ENCODE measurements at regions not wholly inside any gene's neighbourhood (a gene's known extent, or its start where the extent isn't known, plus 50 kb on each side); places are given as distances from the start of the nearest gene placed in this dataset.

DNA sequence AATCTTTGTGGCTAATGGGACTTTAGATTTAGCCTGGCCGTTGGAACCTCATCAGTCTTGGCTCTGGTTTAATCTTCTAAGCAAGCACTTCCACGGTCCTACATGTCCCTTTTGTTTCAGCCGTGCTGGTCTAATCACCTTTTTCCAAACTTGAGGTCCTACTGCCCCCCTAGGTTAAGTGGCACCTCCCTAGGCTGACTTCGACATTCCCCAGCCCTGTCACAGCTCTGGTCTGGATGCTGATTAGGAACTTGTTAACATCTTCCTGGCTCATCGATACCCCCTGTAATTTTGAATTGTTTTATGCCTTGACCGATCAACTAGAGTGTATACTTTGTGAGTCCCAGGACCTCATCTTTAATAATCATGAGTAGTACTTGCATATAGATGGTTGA lies 56.6 kb downstream of the OTOR start:
- Histone ChIP-seq H3K4me2 (no peak overlapping the region), H4K20me1 (ENCODE audit: insufficient read depth, poor library complexity, severe bottlenecking) (no peaks in the 10 kb centered on the region), H3K9me3 (ENCODE audit: low read depth) (no peaks in the 10 kb centered on the region), H3K36me3 (replicated peaks; ENCODE audit: insufficient read depth, low read depth) (no peaks in the 10 kb centered on the region), H3K9me2 (replicated peaks; ENCODE audit: insufficient read depth) (no peaks in the 10 kb centered on the region), H3K79me2 (no peaks in the 10 kb centered on the region), H3K4me1 (ENCODE audit: insufficient read depth) (no peaks in the 10 kb centered on the region), H3K27me3 (peaks cover 17% of the 10 kb centered on the region), H3K4me3 (no peak overlapping the region), H2AFZ (no peak overlapping the region), H3K27ac (no peak overlapping the region)
- 66% methylated on average over 6 of the region's 6 CpGs for WGBS (ENCODE audit: low lambda C conversion rate, missing lambda C conversion rate)
- no peak for TF ChIP-seq EZH2phosphoT487 (IDR thresholded peaks at IDR 0.05; ENCODE audit: low read depth, severe bottlenecking, unreplicated experiment)
- DNase-seq (ENCODE audit: low spot score): no peak

- Histone ChIP-seq H3K27ac (no peak overlapping the region), H3K9me2 (replicated peaks; ENCODE audit: insufficient read depth) (no peaks in the 10 kb centered on the region), H4K20me1 (ENCODE audit: insufficient read depth, poor library complexity, severe bottlenecking) (no peaks in the 10 kb centered on the region), H2AFZ (no peak overlapping the region), H3K36me3 (replicated peaks; ENCODE audit: insufficient read depth, low read depth) (no peaks in the 10 kb centered on the region), H3K4me3 (no peak overlapping the region), H3K9me3 (ENCODE audit: low read depth) (no peaks in the 10 kb centered on the region), H3K79me2 (no peaks in the 10 kb centered on the region), H3K4me1 (ENCODE audit: insufficient read depth) (no peaks in the 10 kb centered on the region), H3K27me3 (peaks cover 11% of the 10 kb centered on the region), H3K4me2 (no peak overlapping the region)
- WGBS (ENCODE audit: low lambda C conversion rate, missing lambda C conversion rate): 62% methylated on average over 6 of the region's 6 CpGs
- no peak for DNase-seq (ENCODE audit: low spot score)
- TF ChIP-seq CTCF (IDR thresholded peaks at IDR 0.05; ENCODE audit: poor library complexity) (no peak), EZH2 (IDR thresholded peaks at IDR 0.05; ENCODE audit: borderline replicate concordance) (no peak), EZH2phosphoT487 (IDR thresholded peaks at IDR 0.05; ENCODE audit: low read depth, severe bottlenecking, unreplicated experiment) (no peak)
Observed at GRCh38 chr20:16806061-16806460, 57.9 kb downstream of the OTOR start.

GRCh38 chr20:16806886-16807285 lies 58.7 kb downstream of the OTOR start:
- Histone ChIP-seq H3K79me2 (no peaks in the 10 kb centered on the region), H2AFZ (no peak overlapping the region), H3K9me3 (ENCODE audit: low read depth) (no peaks in the 10 kb centered on the region), H3K4me3 (no peak overlapping the region), H4K20me1 (ENCODE audit: insufficient read depth, poor library complexity, severe bottlenecking) (no peaks in the 10 kb centered on the region), H3K27ac (no peak overlapping the region), H3K4me2 (no peak overlapping the region), H3K36me3 (replicated peaks; ENCODE audit: insufficient read depth, low read depth) (no peaks in the 10 kb centered on the region), H3K4me1 (ENCODE audit: insufficient read depth) (no peaks in the 10 kb centered on the region), H3K27me3 (peaks cover 11% of the 10 kb centered on the region), H3K9me2 (replicated peaks; ENCODE audit: insufficient read depth) (no peaks in the 10 kb centered on the region)
- WGBS (ENCODE audit: low lambda C conversion rate, missing lambda C conversion rate): 65% methylated on average over 7 of the region's 7 CpGs
- DNase-seq (ENCODE audit: low spot score): no peak
- no peak for TF ChIP-seq CTCF (IDR thresholded peaks at IDR 0.05; ENCODE audit: poor library complexity)
- TF ChIP-seq EZH2 (IDR thresholded peaks at IDR 0.05; ENCODE audit: borderline replicate concordance): no peak
- TF ChIP-seq EZH2phosphoT487 (IDR thresholded peaks at IDR 0.05; ENCODE audit: low read depth, severe bottlenecking, unreplicated experiment): no peak

DNA sequence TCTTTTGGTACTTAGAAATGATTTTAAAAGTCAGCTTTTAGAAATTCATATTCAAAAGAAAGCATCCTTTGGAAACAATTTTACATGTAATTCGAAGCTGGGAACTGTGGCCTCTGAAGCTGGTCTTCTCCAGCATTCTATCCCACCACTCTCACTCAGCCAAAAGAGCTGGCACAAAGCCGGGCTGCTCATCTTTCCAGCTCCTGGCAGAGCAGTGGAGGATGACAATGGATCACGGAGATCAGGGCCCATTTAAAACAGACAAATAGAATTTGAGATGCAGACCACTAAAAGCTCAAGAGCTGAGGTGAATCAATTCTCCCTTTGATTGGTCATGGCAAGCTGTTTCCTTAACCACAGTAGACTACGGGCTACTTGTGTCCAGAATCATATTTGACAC lies 60.6 kb downstream of the OTOR start:
- Histone ChIP-seq H3K36me3 (replicated peaks; ENCODE audit: insufficient read depth, low read depth) (no peaks in the 10 kb centered on the region), H3K27ac (no peak overlapping the region), H3K27me3 (peaks cover 8% of the 10 kb centered on the region), H3K9me2 (replicated peaks; ENCODE audit: insufficient read depth) (no peaks in the 10 kb centered on the region), H3K4me3 (no peak overlapping the region), H3K4me1 (ENCODE audit: insufficient read depth) (no peaks in the 10 kb centered on the region), H4K20me1 (ENCODE audit: insufficient read depth, poor library complexity, severe bottlenecking) (no peaks in the 10 kb centered on the region), H3K79me2 (no peaks in the 10 kb centered on the region), H3K4me2 (no peak overlapping the region), H3K9me3 (ENCODE audit: low read depth) (no peaks in the 10 kb centered on the region), H2AFZ (no peak overlapping the region)
- TF ChIP-seq CTCF (IDR thresholded peaks at IDR 0.05; ENCODE audit: poor library complexity) (no peak), EZH2 (IDR thresholded peaks at IDR 0.05; ENCODE audit: borderline replicate concordance) (no peak), EZH2phosphoT487 (IDR thresholded peaks at IDR 0.05; ENCODE audit: low read depth, severe bottlenecking, unreplicated experiment) (no peak)
- 80% methylated on average over 4 of the region's 4 CpGs for WGBS (ENCODE audit: low lambda C conversion rate, missing lambda C conversion rate)
- DNase-seq (ENCODE audit: low spot score): no peak

Measured in hepatocyte (in vitro differentiated cells).